ENCODE measurements at regions not wholly inside any gene's neighbourhood (a gene's known extent, or its start where the extent isn't known, plus 50 kb on each side); places are given as distances from the start of the nearest gene placed in this dataset.

DNA sequence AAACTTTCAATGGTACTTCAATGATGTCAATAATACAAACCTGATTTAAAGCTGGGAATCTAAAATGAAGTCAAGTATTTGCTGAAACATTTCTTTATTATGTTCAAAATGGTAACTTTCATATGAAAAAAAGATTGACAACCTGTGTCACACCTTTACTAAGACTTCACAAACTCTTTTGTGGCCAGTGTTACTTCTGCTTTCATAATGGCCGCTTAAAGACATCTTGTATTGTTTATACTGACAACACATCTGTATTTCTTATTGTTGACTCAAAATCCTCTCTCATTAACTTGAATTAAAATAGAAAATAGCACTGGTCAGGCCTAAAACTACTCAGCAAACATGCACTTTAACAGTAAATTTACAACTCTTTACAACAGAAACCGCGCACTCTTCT is 312.3 kb upstream of the CNTN6 start:
- TF ChIP-seq, protein P1, sequence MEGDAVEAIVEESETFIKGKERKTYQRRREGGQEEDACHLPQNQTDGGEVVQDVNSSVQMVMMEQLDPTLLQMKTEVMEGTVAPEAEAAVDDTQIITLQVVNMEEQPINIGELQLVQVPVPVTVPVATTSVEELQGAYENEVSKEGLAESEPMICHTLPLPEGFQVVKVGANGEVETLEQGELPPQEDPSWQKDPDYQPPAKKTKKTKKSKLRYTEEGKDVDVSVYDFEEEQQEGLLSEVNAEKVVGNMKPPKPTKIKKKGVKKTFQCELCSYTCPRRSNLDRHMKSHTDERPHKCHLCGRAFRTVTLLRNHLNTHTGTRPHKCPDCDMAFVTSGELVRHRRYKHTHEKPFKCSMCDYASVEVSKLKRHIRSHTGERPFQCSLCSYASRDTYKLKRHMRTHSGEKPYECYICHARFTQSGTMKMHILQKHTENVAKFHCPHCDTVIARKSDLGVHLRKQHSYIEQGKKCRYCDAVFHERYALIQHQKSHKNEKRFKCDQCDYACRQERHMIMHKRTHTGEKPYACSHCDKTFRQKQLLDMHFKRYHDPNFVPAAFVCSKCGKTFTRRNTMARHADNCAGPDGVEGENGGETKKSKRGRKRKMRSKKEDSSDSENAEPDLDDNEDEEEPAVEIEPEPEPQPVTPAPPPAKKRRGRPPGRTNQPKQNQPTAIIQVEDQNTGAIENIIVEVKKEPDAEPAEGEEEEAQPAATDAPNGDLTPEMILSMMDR (IDR thresholded peaks at IDR 0.05) = no peak
- TF ChIP-seq POLR2A (IDR thresholded peaks at IDR 0.05) (no peak), POLR2AphosphoS5 (IDR thresholded peaks at IDR 0.05) (no peak)

Data from gastroesophageal sphincter (tissue), 3 donors.